GM19397 (cell line): ENCODE measurements at regions not wholly inside any gene's neighbourhood (a gene's known extent, or its start where the extent isn't known, plus 50 kb on each side); places are given as distances from the start of the nearest gene placed in this dataset.
"Not testable (repeated sequence)": the region's sequence is repeated elsewhere in the genome, so short reads cannot be mapped to it uniquely, and the experiment has no call there.

Source experiments
- ATAC-seq: cut with Tn5 transposase; IDR thresholded peaks from one replicate; pipeline ENCODE4 v1.9.1; 2021; ENCODE audit warnings: mild to moderate bottlenecking, moderate library complexity; ENCODE audit not compliant: unreplicated experiment

DNA sequence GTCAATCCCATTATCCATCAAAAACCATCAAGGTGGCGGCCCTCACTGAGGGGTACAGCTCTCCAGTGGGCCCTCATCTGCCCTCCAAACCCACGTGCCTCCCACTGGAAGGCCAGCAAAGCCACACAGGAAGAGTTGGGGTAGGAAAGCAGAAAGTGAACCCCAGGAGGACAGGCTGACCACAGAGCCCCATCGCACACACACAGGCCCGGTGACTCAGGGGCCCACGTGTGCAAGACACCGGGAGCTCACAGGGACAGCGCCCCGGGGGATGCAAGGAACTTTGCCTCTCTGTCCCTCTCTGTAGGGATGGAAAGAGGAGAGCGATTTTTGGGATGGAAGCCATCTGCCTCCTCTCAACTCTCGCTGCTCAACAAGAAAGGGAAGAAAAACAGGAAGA, 85.0 kb upstream of the FRG2C start:
- not testable (repeated sequence) for ATAC-seq

DNA sequence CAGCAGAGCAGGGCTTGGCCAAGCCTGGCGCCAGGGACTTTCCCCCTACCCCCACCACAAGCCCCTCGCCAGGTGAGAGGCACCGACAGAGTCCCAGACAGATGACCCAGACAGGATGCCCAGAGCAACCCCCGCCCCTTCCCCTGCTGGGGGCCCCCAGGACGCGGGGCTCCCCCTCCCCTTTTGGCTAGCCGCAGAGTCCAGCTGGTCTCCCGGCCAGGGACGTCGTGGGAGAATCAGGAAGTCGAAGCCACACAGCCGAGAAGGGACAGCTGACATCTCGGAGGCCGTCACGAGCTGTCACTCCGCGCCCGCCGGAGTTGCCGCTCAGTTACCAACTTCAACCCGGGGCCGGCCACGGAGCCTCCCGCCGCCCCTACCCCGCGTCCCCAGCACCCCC, 84.6 kb upstream of the FRG2C start:
- not testable (repeated sequence) for ATAC-seq

DNA sequence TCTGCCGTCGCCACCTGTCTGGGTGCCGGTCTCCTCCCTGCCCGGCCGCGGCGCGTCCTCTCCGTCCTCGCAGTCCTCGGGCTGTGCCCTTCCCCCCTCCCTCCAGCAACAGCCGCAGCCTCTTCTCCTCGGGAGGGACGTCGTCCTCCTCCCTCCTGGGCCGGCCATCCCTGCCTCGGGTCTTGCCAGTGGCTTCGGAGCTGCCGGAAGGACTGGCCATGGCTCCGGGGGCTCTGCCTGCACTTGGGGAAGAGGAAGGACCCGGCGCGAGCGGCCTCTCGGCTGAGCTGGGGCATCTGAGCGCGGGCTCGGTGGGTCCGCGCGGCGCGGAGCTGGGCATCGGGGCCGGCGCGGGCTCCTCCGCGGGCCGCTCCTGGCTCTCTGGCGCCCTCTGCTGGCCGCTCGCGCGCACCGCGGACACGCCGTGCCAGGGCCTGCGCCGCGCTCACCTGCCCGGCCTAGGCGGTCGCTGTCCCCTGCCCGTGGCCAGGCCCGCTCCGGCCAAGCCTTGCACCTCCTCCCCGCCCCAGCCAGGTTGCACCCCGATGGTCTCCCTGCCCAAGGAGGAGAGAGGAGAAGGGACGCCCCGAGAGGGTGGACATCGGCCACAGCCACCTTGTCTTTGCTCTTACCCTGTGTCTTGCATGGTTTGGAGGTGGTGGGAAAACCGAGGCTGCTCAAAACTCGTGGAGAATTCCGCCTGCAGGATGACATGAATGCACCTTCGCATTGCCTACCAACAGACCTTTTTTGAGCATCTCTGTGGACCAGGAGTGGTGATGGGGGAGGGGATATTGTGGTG, 83.9 kb upstream of the FRG2C start:
- ATAC-seq, result not testable (repeated sequence)

DNA sequence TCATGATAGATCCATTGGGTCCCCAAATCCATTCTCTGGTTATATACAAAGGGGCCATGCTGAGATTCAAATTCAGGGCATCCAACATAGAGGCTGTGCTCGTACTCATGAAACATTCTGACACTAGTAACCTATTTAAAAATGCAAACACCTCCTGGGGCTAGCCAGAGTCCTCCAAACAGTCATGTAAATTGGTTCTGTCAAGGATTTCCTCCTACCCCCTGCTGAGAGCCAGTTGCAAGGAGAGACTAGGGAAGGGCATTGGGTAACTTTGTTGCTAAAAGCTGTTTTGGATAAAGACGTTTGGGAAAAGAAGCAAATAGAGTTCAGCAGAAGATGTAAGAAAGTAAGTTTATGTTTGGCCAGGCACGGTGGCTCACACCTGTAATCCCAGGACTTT, 81.6 kb upstream of the FRG2C start:
- ATAC-seq, result not testable (repeated sequence)

DNA sequence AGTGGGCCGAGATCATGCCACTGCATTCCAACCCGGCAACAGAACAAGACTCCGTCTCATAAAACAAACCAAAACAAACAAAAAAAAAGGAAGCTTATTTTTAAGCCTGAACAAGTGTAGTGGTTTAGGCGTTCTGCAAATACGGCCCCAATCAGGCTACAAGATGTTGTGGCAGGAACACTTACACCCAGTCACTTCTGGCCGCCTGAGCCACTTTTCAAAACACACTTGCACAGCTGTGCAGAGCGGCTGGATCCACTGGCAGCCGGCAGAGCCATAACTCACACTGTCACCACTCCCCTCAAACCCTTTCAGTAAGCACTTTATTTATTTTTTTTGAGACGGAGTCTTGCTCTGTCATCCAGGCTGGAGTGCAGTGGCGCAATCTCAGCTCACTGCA, 81.0 kb upstream of the FRG2C start:
- ATAC-seq, result not testable (repeated sequence)

DNA sequence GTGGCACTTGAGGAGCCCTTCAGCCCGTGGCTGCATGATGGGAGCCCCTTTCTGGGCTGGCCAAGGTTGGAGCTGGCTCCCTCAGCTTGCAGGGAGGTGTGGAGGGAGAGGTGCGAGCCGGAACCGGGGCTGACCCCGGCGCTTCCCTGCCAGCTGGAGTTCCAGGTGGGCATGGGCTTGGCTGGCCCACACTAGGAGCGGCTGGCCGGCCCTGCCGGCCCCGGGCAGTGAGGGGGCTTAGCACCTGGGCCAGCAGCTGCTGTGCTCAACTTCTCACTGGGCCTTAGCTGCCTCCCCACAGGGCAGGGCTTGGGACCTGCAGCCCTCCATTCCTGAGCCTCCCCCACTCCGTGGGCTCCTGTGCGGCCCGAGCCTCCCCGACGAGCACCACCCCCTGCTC, 76.4 kb upstream of the FRG2C start:
- ATAC-seq, result not testable (repeated sequence)

DNA sequence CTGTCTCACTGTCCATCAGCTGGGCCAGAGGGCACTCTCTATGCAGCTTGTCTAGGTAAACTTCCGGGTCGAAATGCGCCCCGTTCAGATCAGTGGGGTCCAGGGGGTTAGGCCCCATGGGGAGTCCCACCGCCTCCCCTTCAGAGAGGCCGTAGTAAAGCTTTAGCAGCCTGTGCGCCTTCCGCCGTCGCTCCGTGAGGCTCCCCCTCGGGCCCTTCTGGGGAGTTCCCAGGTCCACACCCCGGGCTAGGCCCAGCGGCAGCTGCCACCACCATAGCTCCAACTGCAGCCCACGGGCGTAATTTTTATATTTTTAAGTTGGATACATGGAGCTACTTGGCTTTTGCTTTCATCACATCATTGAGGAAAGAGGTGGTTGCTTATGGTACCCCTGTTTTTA, 73.7 kb upstream of the FRG2C start:
- not testable (repeated sequence) for ATAC-seq

DNA sequence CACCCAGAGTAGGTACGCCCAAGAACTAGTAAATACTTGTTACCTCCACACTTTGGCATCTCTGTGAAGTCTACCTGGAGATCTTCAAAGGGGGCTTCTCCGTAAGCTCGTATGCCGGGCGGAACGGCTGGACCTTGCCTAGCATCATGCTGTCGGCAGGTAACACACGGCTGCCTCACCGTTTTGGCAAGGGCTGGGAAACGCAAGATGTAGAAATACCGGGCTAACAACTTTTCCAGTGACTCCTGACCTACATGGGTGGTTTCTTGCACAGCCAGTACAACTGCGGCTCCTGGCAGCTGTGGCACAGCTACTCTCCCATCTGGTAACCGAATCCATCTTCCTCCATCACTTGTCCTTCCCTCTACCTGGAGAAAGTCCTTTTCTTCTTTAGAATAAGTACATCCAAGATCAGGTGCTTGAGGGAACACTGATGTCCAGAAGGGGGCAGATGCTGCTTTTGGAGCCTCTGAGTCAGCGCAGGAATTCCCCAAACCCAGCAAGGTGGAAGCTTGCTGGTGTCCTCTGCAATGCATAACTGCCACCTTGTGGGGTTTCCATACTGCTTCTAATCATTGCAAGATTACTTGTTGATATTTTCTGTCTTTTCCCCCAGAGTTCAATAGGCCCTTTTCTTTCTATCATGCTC, 59.7 kb upstream of the FRG2C start:
- ATAC-seq, result not testable (repeated sequence)

DNA sequence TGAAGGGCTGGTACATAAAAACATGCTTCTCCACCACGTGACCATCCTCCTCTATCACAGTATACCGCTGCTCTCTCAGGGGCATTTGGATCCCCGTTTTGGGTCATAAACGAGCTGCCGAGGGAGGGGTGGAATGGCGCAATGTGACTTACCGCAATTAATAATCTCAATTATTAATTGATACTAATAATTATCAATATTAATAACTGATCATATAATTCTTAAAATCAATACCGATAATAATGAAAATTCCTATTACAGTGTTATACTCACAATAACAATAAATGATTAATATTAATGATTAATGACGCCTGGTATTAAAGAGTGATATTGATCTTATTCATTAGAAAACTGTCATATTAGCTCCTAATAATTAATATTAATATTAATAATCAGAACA, 56.1 kb upstream of the FRG2C start:
- not testable (repeated sequence) for ATAC-seq

DNA sequence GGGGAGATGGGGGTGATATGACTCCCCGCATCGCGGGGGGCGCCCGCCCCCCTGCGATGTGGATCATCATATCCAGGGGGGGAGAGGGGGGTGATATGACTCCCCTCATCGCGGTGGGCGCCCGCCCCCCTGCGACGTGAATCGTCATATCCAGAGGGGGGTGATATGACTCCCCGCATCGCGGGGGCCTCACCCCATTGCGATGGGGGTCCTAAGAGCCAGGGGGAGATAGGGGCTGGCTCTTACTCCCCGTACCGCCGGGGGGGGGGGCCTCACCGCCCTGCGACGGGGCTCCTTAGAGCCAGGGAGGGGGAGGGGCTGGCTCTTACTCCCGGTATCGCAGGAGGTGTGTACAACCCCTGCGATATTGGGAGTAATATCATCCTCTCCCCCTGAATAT, 54.5 kb upstream of the FRG2C start:
- ATAC-seq, result not testable (repeated sequence)

DNA sequence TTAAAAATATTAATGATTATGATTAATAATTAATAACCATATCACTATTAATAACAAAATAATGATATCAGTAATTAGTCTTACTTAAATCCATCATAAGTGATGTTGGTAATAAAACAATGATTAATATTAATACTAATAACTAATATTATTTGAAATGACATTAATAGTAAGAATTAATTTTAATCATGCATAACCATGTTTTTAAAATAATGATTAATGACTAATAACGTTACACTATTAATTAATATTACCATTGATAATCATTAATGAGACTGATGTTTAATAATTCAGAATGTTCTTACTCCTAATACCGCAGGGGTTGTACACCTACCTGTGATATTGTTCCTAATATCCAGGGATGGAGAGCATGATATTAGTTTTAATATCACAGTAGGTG, 53.4 kb upstream of the FRG2C start:
- no peak for ATAC-seq

DNA sequence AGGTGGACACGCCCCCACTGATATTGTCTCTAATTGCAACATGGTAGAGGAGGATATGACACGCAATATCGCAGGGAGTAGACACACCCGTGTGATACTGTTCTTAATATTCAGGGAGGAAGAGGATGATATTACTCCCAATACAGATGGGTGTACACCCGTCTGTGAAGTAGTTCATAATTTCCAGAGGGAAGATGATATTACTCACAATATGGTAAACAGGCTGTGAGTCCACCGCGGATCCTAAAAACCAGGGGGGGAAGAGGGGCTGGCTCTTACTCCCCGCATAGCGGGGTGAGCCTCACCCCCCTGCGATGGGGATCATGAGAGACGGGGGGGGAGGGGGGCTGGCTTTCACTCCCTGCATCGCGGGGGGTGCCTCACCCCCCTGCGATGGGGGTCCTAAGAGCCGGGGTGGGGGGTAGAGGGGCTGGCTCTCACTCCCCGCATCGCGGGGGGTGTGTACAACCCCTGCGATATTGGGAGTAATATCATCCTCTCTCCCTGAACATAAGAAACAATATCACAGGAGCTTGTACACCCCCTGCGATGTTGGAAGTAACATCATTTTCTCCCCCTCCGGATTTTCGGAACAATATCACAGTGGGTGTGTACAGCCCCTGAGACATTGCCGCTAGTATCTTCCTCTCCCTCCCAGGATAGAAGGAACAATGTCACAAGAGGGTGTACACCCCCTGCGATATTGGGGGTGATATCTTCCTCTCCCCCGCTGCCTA, 52.2 kb upstream of the FRG2C start:
- ATAC-seq, result not testable (repeated sequence)
